K562 (cell line): ENCODE measurements at regions not wholly inside any gene's neighbourhood (a gene's known extent, or its start where the extent isn't known, plus 50 kb on each side); places are given as distances from the start of the nearest gene placed in this dataset.

Source experiments
- ATAC-seq: fragments of 200-7000 bp; cut with Tn5 transposase; 3 replicates; pipeline ENCODE4 v1.9.1; 2020; ENCODE audit warnings: moderate library complexity
- BruUV-seq: library from RNA; stranded (reverse); fragments of 400-500 nt; replicated peaks from 2 replicates; lab custom pipeline; 2021; lab: Mats Ljungman, UMichigan
- CTCF ChIA-PET: fragments of 300-600 bp; formaldehyde crosslinking; extraction: SDS; loops from one replicate; lab custom pipeline; 2021; ENCODE audit warnings: low intra/inter-chr PET ratio; lab: Yijun Ruan, JAX
- POLR2A ChIA-PET: fragments of 300-600, 350-650 bp; sonication (Branson Sonifier 250); formaldehyde crosslinking; extraction: SDS; loops from one replicate; lab custom pipeline; 2021; ENCODE audit warnings: antibody characterized with exemption, inconsistent platforms; lab: Yijun Ruan, JAX
- DNase-seq, 4 experiments: peaks; one replicate each; pipeline versions ENCODE4 v3.0.0 to v3.0.0-alpha.2; 2011 to 2018; ENCODE audit warnings: low spot score in 3 of 4, mixed read lengths in 3 of 4; ENCODE audit errors: extremely low read depth in 1 of 4
- FAIRE-seq: peaks from 2 replicates; lab custom pipeline; 2011; peaks lifted over from hg19 to GRCh38; lab: Jason Lieb, UNC
- H2AFZ ChIP-seq: 2 replicates; pipeline ENCODE4 v1.6.0; 2011; ENCODE audit warnings: low read depth, low read length, control low read depth, inconsistent platforms
- H3K27ac ChIP-seq: fragments of 200-600 bp; 3 replicates; pipeline ENCODE4 v1.8.0; 2011; ENCODE audit warnings: low read depth, mild to moderate bottlenecking, control low read depth, inconsistent platforms, low read length, moderate library complexity, mixed read lengths; ENCODE audit errors: extremely low read depth
- H3K27me3 ChIP-seq, 2 experiments: fragments of 300-600 bp in 1 of 2; 2 replicates in 1 of 2; 3 replicates in 1 of 2; pipeline versions ENCODE4 v1.6.0 to v1.8.0; 2011; ENCODE audit warnings: inconsistent platforms in 2 of 2, low read length in 2 of 2, mild to moderate bottlenecking in 1 of 2, mixed read lengths in 1 of 2, moderate library complexity in 1 of 2; ENCODE audit not compliant: control insufficient read depth in 2 of 2, insufficient read depth in 2 of 2
- H3K36me3 ChIP-seq: fragments of 300-600 bp; 3 replicates; pipeline ENCODE4 v1.8.0; 2011; ENCODE audit warnings: mild to moderate bottlenecking, low read length, inconsistent platforms; ENCODE audit not compliant: control insufficient read depth, insufficient read depth
- H3K4me1 ChIP-seq, 2 experiments: fragments of 200-600 bp in 1 of 2; replicated peaks in 1 of 2; 2 replicates in 1 of 2; 3 replicates in 1 of 2; pipeline versions ENCODE4 v1.5.1 to v1.8.0; 2011; ENCODE audit warnings: inconsistent platforms in 2 of 2, low read length in 2 of 2, mild to moderate bottlenecking in 1 of 2, mixed read lengths in 1 of 2, moderate library complexity in 1 of 2; ENCODE audit not compliant: control insufficient read depth in 2 of 2, insufficient read depth in 2 of 2
- H3K4me2 ChIP-seq: 2 replicates; pipeline ENCODE4 v1.6.1; 2011; ENCODE audit warnings: low read length, control low read depth, inconsistent platforms, mixed read lengths; ENCODE audit not compliant: insufficient read depth
- H3K4me3 ChIP-seq: fragments of 200-600 bp; sonication (generic), shearing (Covaris generic); 2 replicates; pipeline ENCODE4 v1.5.1; 2016; ENCODE audit warnings: control low read depth, inconsistent platforms
- H3K79me2 ChIP-seq: fragments of 200-600 bp; 3 replicates; pipeline ENCODE4 v1.8.0; 2011; ENCODE audit warnings: low read length, inconsistent platforms; ENCODE audit not compliant: control insufficient read depth, insufficient read depth
- H3K9ac ChIP-seq, 2 experiments: 2 replicates each; pipeline versions ENCODE4 v1.6.0 to v1.6.1; 2011; ENCODE audit warnings: low read depth in 2 of 2, low read length in 2 of 2, control low read depth in 1 of 2, inconsistent platforms in 1 of 2, mild to moderate bottlenecking in 1 of 2, mixed read lengths in 1 of 2; ENCODE audit not compliant: insufficient read depth in 1 of 2
- H3K9me1 ChIP-seq: one replicate; pipeline ENCODE4 v1.6.0; 2011; ENCODE audit warnings: inconsistent platforms, mild to moderate bottlenecking, low read length, moderate library complexity; ENCODE audit not compliant: control insufficient read depth, insufficient read depth
- H3K9me3 ChIP-seq: replicated peaks from 2 replicates; pipeline ENCODE4 v1.5.1; 2011; ENCODE audit warnings: low read depth, low read length, inconsistent platforms; ENCODE audit not compliant: control insufficient read depth, insufficient read depth
- H4K20me1 ChIP-seq: replicated peaks from 2 replicates; pipeline ENCODE4 v1.6.1; 2011; ENCODE audit warnings: low read length, inconsistent platforms, mixed read lengths; ENCODE audit not compliant: control insufficient read depth, insufficient read depth
- ATF1 ChIP-seq, 2 experiments: fragments of 450-650 bp in 1 of 2; IDR thresholded peaks; 2 replicates each; pipeline ENCODE4 v1.6.1; 2016; ENCODE audit warnings: missing compliant biosample characterization in 1 of 2, missing genetic modification characterization in 1 of 2
- ELF4 ChIP-seq: fragments of 450-650 bp; formaldehyde crosslinking; IDR thresholded peaks from 2 replicates; pipeline ENCODE4 v1.4.0; 2022; ENCODE audit warnings: missing genetic modification characterization
- GABPA ChIP-seq: fragments of 200-800 bp; sonication (Bioruptor generic); conservative IDR thresholded peaks from 2 replicates; pipeline ENCODE4 v1.6.1; 2016; ENCODE audit warnings: low read depth, missing genetic modification characterization, missing compliant biosample characterization
- GABPB2 ChIP-seq: fragments of 250-450 bp; sonication (Bioruptor Pico); conservative IDR thresholded peaks from 2 replicates; pipeline ENCODE4 v1.5.1; 2021; ENCODE audit warnings: mild to moderate bottlenecking
- NFIC ChIP-seq: fragments of 450-650 bp; IDR thresholded peaks from 2 replicates; pipeline ENCODE4 v1.6.1; 2017; ENCODE audit warnings: mild to moderate bottlenecking, inconsistent platforms
- POLR2B ChIP-seq: fragments of 450-650 bp; IDR thresholded peaks from 2 replicates; pipeline ENCODE4 v1.6.1; 2018; ENCODE audit warnings: low read depth; ENCODE audit not compliant: partially characterized antibody
- RAD51 ChIP-seq: fragments of 450-650 bp; IDR thresholded peaks from 2 replicates; pipeline ENCODE4 v1.7.1; 2016; ENCODE audit warnings: low read depth, mild to moderate bottlenecking, borderline replicate concordance
- SMARCA5 ChIP-seq: fragments of 450-650 bp; IDR thresholded peaks from 2 replicates; pipeline ENCODE4 v1.6.1; 2016
- SMARCE1 ChIP-seq: fragments of 450-650 bp; IDR thresholded peaks from 2 replicates; pipeline ENCODE4 v1.7.1; 2016; ENCODE audit warnings: mild to moderate bottlenecking
- whole genome bisulfite sequencing: fragments of 100-300 bp; shearing (Covaris generic); methylation state at CpG from one replicate; pipeline ENCODE4 v1.1.6; 2016; ENCODE audit warnings: low coverage, mixed read lengths; ENCODE audit not compliant: insufficient coverage; ENCODE audit errors: missing lambda C conversion rate; 5-methylcytosine and 5-hydroxymethylcytosine counted together
- in situ Hi-C: fragments of 300-500 bp; cut with MboI; formaldehyde crosslinking; loops from 4 replicates; pipeline ENCODE4 v1.15.0; 2018; ENCODE audit warnings: inconsistent platforms, mixed read lengths
- intact Hi-C: fragments of 100-400 bp; cut with micrococcal nuclease; formaldehyde crosslinking; loops from 2 replicates; pipeline ENCODE4 v1.14.2; 2022
- TF ChIP-seq, protein P1 (sequence below): fragments of 450-650 bp; IDR thresholded peaks from 2 replicates; pipeline ENCODE4 v1.6.1; 2017; ENCODE audit warnings: antibody characterized with exemption, mild to moderate bottlenecking
- TF ChIP-seq, protein P2 (sequence below): IDR thresholded peaks from 2 replicates; pipeline ENCODE4 v1.6.1; 2011; ENCODE audit warnings: borderline replicate concordance, low read depth, mild to moderate bottlenecking, moderate library complexity, low read length; ENCODE audit not compliant: insufficient read depth, poor library complexity, severe bottlenecking
- TF ChIP-seq, protein P3 (sequence below): sonication (generic); formaldehyde crosslinking; IDR thresholded peaks from 2 replicates; pipeline ENCODE4 v1.8.1; 2022; ENCODE audit warnings: missing genetic modification reagents
- TF ChIP-seq, protein P4 (sequence below), 2 experiments: fragments of 450-650 bp in 1 of 2; sonication (generic) in 1 of 2; formaldehyde crosslinking in 1 of 2; IDR thresholded peaks in 1 of 2; conservative IDR thresholded peaks in 1 of 2; 2 replicates each; pipeline versions ENCODE4 v1.6.1 to v1.8.1; 2016 to 2023; ENCODE audit warnings: mild to moderate bottlenecking in 2 of 2, moderate library complexity in 2 of 2, inconsistent platforms in 1 of 2, missing genetic modification reagents in 1 of 2

DNA sequence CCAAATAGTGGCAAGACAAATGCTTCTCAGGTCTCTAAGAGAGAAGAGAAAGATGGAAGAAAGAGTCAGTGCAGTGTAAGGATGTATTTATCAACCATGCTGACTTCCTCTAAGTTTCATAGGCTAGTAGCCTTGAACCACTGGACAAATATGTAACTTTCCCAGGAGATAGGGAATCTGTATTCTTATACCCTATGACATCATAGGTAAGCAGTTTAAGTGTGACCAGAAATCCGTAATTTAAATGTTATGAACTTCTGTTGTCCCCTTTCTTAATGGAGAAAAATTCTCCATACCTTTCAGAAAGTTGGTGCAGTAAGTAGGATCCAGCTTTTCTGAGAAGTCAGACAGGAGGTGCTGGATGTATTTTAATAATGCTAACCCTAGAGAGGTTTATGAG lies 256.2 kb downstream of the LNPK start (continued):
- TF ChIP-seq GABPA (tag) (no peak), NFIC (no peak), ELF4 (no peak)

DNA sequence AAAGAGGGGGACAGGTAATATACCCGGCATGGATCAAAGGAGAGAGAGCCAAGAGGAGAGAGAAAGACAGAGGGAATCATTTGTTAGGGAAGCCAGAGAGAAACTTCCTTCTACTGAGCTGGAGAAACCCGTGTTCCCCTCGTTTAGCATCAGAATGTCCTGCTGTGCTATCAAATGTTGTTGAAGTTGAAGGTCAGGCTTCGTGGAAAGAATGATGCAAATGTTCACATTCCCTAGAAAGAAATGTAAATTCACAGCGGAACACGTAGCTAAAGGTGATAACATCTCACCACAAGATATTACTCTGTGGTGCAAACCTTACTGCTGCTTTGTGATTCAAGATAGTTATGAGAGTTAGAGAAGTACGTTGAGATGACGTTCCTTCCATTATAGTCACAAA lies 258.1 kb downstream of the LNPK start:
- Histone ChIP-seq H3K9me3 (no peaks in the 10 kb centered on the region), H3K9me1 (no peaks in the 10 kb centered on the region), H3K4me2 (no peak overlapping the region), H3K27me3 (peaks cover 3% of the 10 kb centered on the region in 2 experiments; a peak in 3 of 5 replicates), H3K27ac (no peak overlapping the region), H4K20me1 (no peaks in the 10 kb centered on the region), H3K79me2 (no peaks in the 10 kb centered on the region), H2AFZ (no peak overlapping the region), H3K36me3 (no peaks in the 10 kb centered on the region), H3K4me3 (no peak overlapping the region), H3K9ac (no peak overlapping the region), H3K4me1 (peaks cover 0 to 7% of the 10 kb centered on the region in 2 experiments; a peak in 1 of 5 replicates)
- no peak for FAIRE-seq
- no TSS peak for BruUV-seq
- intact Hi-C loops (no loop called here), in situ Hi-C loops (no loop called here)
- DNase-seq, result no peak
- POLR2A ChIA-PET, result interaction anchor here (0.6 to 1.1 kb wide), 2 partner anchors 82 to 1207 kb away, joined by 3 read pairs; no protein-coding TSS in a partner anchor
- CTCF ChIA-PET, result no interaction called here
- WGBS, result 1% methylated on average over 8 of the region's 8 CpGs
- ATAC-seq, result no peak
- TF ChIP-seq, protein P1, sequence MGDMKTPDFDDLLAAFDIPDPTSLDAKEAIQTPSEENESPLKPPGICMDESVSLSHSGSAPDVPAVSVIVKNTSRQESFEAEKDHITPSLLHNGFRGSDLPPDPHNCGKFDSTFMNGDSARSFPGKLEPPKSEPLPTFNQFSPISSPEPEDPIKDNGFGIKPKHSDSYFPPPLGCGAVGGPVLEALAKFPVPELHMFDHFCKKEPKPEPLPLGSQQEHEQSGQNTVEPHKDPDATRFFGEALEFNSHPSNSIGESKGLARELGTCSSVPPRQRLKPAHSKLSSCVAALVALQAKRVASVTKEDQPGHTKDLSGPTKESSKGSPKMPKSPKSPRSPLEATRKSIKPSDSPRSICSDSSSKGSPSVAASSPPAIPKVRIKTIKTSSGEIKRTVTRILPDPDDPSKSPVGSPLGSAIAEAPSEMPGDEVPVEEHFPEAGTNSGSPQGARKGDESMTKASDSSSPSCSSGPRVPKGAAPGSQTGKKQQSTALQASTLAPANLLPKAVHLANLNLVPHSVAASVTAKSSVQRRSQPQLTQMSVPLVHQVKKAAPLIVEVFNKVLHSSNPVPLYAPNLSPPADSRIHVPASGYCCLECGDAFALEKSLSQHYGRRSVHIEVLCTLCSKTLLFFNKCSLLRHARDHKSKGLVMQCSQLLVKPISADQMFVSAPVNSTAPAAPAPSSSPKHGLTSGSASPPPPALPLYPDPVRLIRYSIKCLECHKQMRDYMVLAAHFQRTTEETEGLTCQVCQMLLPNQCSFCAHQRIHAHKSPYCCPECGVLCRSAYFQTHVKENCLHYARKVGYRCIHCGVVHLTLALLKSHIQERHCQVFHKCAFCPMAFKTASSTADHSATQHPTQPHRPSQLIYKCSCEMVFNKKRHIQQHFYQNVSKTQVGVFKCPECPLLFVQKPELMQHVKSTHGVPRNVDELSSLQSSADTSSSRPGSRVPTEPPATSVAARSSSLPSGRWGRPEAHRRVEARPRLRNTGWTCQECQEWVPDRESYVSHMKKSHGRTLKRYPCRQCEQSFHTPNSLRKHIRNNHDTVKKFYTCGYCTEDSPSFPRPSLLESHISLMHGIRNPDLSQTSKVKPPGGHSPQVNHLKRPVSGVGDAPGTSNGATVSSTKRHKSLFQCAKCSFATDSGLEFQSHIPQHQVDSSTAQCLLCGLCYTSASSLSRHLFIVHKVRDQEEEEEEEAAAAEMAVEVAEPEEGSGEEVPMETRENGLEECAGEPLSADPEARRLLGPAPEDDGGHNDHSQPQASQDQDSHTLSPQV, result no peak
- TF ChIP-seq, protein P2, sequence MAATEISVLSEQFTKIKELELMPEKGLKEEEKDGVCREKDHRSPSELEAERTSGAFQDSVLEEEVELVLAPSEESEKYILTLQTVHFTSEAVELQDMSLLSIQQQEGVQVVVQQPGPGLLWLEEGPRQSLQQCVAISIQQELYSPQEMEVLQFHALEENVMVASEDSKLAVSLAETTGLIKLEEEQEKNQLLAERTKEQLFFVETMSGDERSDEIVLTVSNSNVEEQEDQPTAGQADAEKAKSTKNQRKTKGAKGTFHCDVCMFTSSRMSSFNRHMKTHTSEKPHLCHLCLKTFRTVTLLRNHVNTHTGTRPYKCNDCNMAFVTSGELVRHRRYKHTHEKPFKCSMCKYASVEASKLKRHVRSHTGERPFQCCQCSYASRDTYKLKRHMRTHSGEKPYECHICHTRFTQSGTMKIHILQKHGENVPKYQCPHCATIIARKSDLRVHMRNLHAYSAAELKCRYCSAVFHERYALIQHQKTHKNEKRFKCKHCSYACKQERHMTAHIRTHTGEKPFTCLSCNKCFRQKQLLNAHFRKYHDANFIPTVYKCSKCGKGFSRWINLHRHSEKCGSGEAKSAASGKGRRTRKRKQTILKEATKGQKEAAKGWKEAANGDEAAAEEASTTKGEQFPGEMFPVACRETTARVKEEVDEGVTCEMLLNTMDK, result no peak
- TF ChIP-seq SMARCA5 (no peak), GABPB2 (CRISPR knock-in tag) (no peak), RAD51 (no peak), POLR2B (no peak), SMARCE1 (peak; percentile 23; the same call in 1 of the 2 replicates), ATF1 (CRISPR knock-in tag; IDR thresholded peaks at IDR 0.05) (no peak), ATF1 (tag; IDR thresholded peaks at IDR 0.05) (no peak)
- TF ChIP-seq, protein P3, sequence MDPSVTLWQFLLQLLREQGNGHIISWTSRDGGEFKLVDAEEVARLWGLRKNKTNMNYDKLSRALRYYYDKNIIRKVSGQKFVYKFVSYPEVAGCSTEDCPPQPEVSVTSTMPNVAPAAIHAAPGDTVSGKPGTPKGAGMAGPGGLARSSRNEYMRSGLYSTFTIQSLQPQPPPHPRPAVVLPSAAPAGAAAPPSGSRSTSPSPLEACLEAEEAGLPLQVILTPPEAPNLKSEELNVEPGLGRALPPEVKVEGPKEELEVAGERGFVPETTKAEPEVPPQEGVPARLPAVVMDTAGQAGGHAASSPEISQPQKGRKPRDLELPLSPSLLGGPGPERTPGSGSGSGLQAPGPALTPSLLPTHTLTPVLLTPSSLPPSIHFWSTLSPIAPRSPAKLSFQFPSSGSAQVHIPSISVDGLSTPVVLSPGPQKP (CRISPR knock-in tag), result no peak
- TF ChIP-seq, protein P4, sequence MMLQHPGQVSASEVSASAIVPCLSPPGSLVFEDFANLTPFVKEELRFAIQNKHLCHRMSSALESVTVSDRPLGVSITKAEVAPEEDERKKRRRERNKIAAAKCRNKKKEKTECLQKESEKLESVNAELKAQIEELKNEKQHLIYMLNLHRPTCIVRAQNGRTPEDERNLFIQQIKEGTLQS (IDR thresholded peaks at IDR 0.05), result peak; percentile 71; the same call in 1 of the 2 replicates
- TF ChIP-seq, protein P4 (CRISPR knock-in tag; conservative IDR thresholded peaks at IDR 0.05), result no peak
